Skeletal muscle tissue (tissue), 3 donors: ENCODE measurements at regions not wholly inside any gene's neighbourhood (a gene's known extent, or its start where the extent isn't known, plus 50 kb on each side); places are given as distances from the start of the nearest gene placed in this dataset.
"Not testable (repeated sequence)": the region's sequence is repeated elsewhere in the genome, so short reads cannot be mapped to it uniquely, and the experiment has no call there.

Source experiments
- H3K27ac ChIP-seq: one replicate; pipeline ENCODE4 v1.7.0; 2013; ENCODE audit warnings: mild to moderate bottlenecking, low read depth, low read length, inconsistent platforms
- H3K27me3 ChIP-seq, 3 donors: one replicate each; pipeline ENCODE4 v1.7.0; 2013; ENCODE audit warnings: low read length in 3 of 3; ENCODE audit not compliant: control insufficient read depth in 3 of 3, insufficient read depth in 3 of 3
- H3K36me3 ChIP-seq, 3 donors: one replicate each; pipeline ENCODE4 v1.7.0; 2013; ENCODE audit warnings: low read length in 3 of 3; ENCODE audit not compliant: control insufficient read depth in 3 of 3, insufficient read depth in 3 of 3
- H3K4me1 ChIP-seq, 3 donors: one replicate each; pipeline ENCODE4 v1.7.0; 2013; ENCODE audit warnings: low read length in 3 of 3, mild to moderate bottlenecking in 3 of 3; ENCODE audit not compliant: control insufficient read depth in 3 of 3, insufficient read depth in 3 of 3
- H3K4me3 ChIP-seq, 3 donors: one replicate each; pipeline ENCODE4 v1.7.0; 2013; ENCODE audit warnings: low read length in 3 of 3
- H3K9ac ChIP-seq, 3 donors: one replicate each; pipeline ENCODE4 v1.7.0; 2013; ENCODE audit warnings: low read length in 3 of 3, mild to moderate bottlenecking in 3 of 3, moderate library complexity in 2 of 3, low read depth in 1 of 3
- H3K9me3 ChIP-seq, 3 donors: one replicate each; pipeline ENCODE4 v1.7.0; 2013; ENCODE audit warnings: low read length in 3 of 3; ENCODE audit not compliant: control insufficient read depth in 3 of 3
- donor health status: Osteomylitis.

GRCh38 chr4:54843106-54843505 lies 185.3 kb downstream of the KIT start:
- Histone ChIP-seq H3K27ac (no peak overlapping the region), H3K36me3 (no peaks in the 10 kb centered on the region)

GRCh38 chr4:54842656-54843055 lies 184.9 kb downstream of the KIT start:
- no peaks in the 10 kb centered on the region for H3K9me3 ChIP-seq
- no peak overlapping the region for H3K4me3 ChIP-seq
- no peaks in the 10 kb centered on the region for H3K27me3 ChIP-seq
- H3K9ac ChIP-seq, result no peak overlapping the region
- no peaks in the 10 kb centered on the region for H3K4me1 ChIP-seq
- no peaks in the 10 kb centered on the region for H3K36me3 ChIP-seq
- H3K27ac ChIP-seq, result no peak overlapping the region

More at GRCh38 chr4:54843106-54843505, 185.3 kb downstream of the KIT start:
- no peak overlapping the region for H3K9ac ChIP-seq
- H3K9me3 ChIP-seq, result no peaks in the 10 kb centered on the region
- H3K27me3 ChIP-seq, result no peaks in the 10 kb centered on the region
- no peaks in the 10 kb centered on the region for H3K4me1 ChIP-seq
- H3K4me3 ChIP-seq, result no peak overlapping the region

- Histone ChIP-seq H3K9ac (no peak overlapping the region), H3K27me3 (no peaks in the 10 kb centered on the region), H3K9me3 (no peaks in the 10 kb centered on the region), H3K4me3 (no peak overlapping the region), H3K4me1 (no peaks in the 10 kb centered on the region), H3K36me3 (no peaks in the 10 kb centered on the region), H3K27ac (no peak overlapping the region)
Measured at GRCh38 chr4:54842226-54842625, 184.5 kb downstream of the KIT start.

GRCh38 chr4:54840992-54841768 lies 183.4 kb downstream of the KIT start:
- Histone ChIP-seq H3K9ac (no peak overlapping the region), H3K36me3 (no peaks in the 10 kb centered on the region), H3K27me3 (no peaks in the 10 kb centered on the region), H3K4me3 (no peak overlapping the region), H3K4me1 (no peaks in the 10 kb centered on the region), H3K27ac (no peak overlapping the region), H3K9me3 (no peaks in the 10 kb centered on the region)

- no peaks in the 10 kb centered on the region for H3K36me3 ChIP-seq
- no peaks in the 10 kb centered on the region for H3K4me1 ChIP-seq
- no peak overlapping the region for H3K4me3 ChIP-seq
- H3K27ac ChIP-seq, result no peak overlapping the region
- H3K9me3 ChIP-seq, result no peaks in the 10 kb centered on the region
- H3K27me3 ChIP-seq, result no peaks in the 10 kb centered on the region
- no peak overlapping the region for H3K9ac ChIP-seq
Measured at GRCh38 chr4:54840430-54840829, 182.7 kb downstream of the KIT start.

- no peaks in the 10 kb centered on the region for H3K27me3 ChIP-seq
- H3K9ac ChIP-seq, result no peak overlapping the region
- no peaks in the 10 kb centered on the region for H3K36me3 ChIP-seq
- no peak overlapping the region for H3K4me3 ChIP-seq
- H3K27ac ChIP-seq, result no peak overlapping the region
- no peaks in the 10 kb centered on the region for H3K4me1 ChIP-seq
- no peaks in the 10 kb centered on the region for H3K9me3 ChIP-seq
Measured at GRCh38 chr4:54838301-54838700, 180.5 kb downstream of the KIT start.

GRCh38 chr4:54837576-54838140 lies 179.9 kb downstream of the KIT start:
- H3K4me3 ChIP-seq, result no peak overlapping the region

GRCh38 chr4:54828361-54828760 lies 170.6 kb downstream of the KIT start:
- not testable (repeated sequence) for H3K4me1 ChIP-seq, H3K9ac ChIP-seq, H3K4me3 ChIP-seq, H3K27me3 ChIP-seq, H3K27ac ChIP-seq, H3K9me3 ChIP-seq, H3K36me3 ChIP-seq

More at GRCh38 chr4:54837576-54838140, 179.9 kb downstream of the KIT start:
- H3K4me1 ChIP-seq, result no peaks in the 10 kb centered on the region
- no peaks in the 10 kb centered on the region for H3K36me3 ChIP-seq
- no peaks in the 10 kb centered on the region for H3K27me3 ChIP-seq
- H3K27ac ChIP-seq, result no peak overlapping the region
- no peaks in the 10 kb centered on the region for H3K9me3 ChIP-seq
- H3K9ac ChIP-seq, result no peak overlapping the region

GRCh38 chr4:54823616-54824015 lies 165.9 kb downstream of the KIT start:
- H3K36me3 ChIP-seq, result no peaks in the 10 kb centered on the region
- no peak overlapping the region for H3K9ac ChIP-seq
- H3K27me3 ChIP-seq, result no peaks in the 10 kb centered on the region
- H3K4me3 ChIP-seq, result no peak overlapping the region
- no peaks in the 10 kb centered on the region for H3K9me3 ChIP-seq
- no peak overlapping the region for H3K27ac ChIP-seq
- no peaks in the 10 kb centered on the region for H3K4me1 ChIP-seq

- no peaks in the 10 kb centered on the region for H3K4me1 ChIP-seq
- H3K9ac ChIP-seq, result no peak overlapping the region
- no peaks in the 10 kb centered on the region for H3K36me3 ChIP-seq
- H3K4me3 ChIP-seq, result no peak overlapping the region
- no peak overlapping the region for H3K27ac ChIP-seq
- no peaks in the 10 kb centered on the region for H3K27me3 ChIP-seq
- no peaks in the 10 kb centered on the region for H3K9me3 ChIP-seq
Measured at GRCh38 chr4:54819034-54819433, 161.3 kb downstream of the KIT start.
